ENCODE measurements at regions not wholly inside any gene's neighbourhood (a gene's known extent, or its start where the extent isn't known, plus 50 kb on each side); places are given as distances from the start of the nearest gene placed in this dataset.

DNA sequence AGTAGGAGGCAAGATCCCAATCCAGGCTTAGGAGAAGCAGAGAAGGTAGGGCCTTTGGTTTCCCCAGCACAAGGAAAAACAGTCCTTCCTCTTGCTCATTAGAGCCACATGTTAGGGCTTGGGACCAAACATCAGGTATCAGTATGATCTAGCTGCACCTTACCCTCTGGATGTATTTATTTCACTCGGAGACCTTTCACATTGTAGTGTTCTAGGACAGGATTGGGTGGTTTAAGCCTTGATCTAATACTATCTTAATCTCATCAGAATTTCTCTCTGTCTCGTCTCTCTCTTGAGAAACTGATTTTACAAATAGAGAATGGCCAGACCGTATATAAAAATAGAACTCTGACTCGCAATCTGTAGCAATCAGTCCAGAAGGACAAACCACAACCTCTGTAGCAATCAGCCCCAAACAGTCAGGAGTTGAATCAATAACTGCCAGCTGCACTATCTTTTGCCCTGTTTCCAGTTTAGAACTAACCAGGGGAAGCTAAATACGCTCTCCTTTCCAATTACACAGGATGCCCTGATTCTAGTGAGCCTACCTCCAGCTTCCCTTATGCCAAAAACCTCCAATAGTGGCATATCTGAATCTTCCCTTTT is 207.1 kb downstream of the TDRD15 start:
- Histone ChIP-seq H3K4me1 (peaks cover 0 to 6% (median 0%) of the 10 kb centered on the region in 4 donors), H3K4me3 (no peak overlapping the region), H3K9me3 (no peaks in the 10 kb centered on the region), H3K36me3 (no peaks in the 10 kb centered on the region), H3K27me3 (no peaks in the 10 kb centered on the region), H3K27ac (no peak overlapping the region)
- no peak for DNase-seq
- TF ChIP-seq, protein P1, sequence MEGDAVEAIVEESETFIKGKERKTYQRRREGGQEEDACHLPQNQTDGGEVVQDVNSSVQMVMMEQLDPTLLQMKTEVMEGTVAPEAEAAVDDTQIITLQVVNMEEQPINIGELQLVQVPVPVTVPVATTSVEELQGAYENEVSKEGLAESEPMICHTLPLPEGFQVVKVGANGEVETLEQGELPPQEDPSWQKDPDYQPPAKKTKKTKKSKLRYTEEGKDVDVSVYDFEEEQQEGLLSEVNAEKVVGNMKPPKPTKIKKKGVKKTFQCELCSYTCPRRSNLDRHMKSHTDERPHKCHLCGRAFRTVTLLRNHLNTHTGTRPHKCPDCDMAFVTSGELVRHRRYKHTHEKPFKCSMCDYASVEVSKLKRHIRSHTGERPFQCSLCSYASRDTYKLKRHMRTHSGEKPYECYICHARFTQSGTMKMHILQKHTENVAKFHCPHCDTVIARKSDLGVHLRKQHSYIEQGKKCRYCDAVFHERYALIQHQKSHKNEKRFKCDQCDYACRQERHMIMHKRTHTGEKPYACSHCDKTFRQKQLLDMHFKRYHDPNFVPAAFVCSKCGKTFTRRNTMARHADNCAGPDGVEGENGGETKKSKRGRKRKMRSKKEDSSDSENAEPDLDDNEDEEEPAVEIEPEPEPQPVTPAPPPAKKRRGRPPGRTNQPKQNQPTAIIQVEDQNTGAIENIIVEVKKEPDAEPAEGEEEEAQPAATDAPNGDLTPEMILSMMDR (IDR thresholded peaks at IDR 0.05): no peak
- no peak for TF ChIP-seq POLR2AphosphoS5 (IDR thresholded peaks at IDR 0.05)
- no peak for TF ChIP-seq POLR2A (IDR thresholded peaks at IDR 0.05)
- TF ChIP-seq EP300 (IDR thresholded peaks at IDR 0.05): no peak
- intact Hi-C loops (cut with DNase I; ENCODE audit: low total_unique reads): no loop called here
- 41 to 66% (median 49%) methylated on average over 5 of the region's 5 CpGs for WGBS, 5 donors

GRCh38 chr2:21331625-21332370 is 208.0 kb downstream of the TDRD15 start:
- peaks cover 0 to 6% (median 0%) of the 10 kb centered on the region in 4 donors for H3K4me1 ChIP-seq
- intact Hi-C loops (cut with DNase I; ENCODE audit: low total_unique reads): no loop called here
- no peak for TF ChIP-seq POLR2AphosphoS5 (IDR thresholded peaks at IDR 0.05)
- TF ChIP-seq, protein P1 (IDR thresholded peaks at IDR 0.05): no peak
- TF ChIP-seq EP300 (IDR thresholded peaks at IDR 0.05): no peak
- no peak for TF ChIP-seq POLR2A (IDR thresholded peaks at IDR 0.05)
- no peaks in the 10 kb centered on the region for H3K36me3 ChIP-seq
- no peak overlapping the region for H3K4me3 ChIP-seq
- no peaks in the 10 kb centered on the region for H3K27me3 ChIP-seq
- 76 to 84% (median 79%) methylated on average over 3 of the region's 3 CpGs for WGBS, 5 donors
- H3K9me3 ChIP-seq: no peaks in the 10 kb centered on the region
- no peak overlapping the region for H3K27ac ChIP-seq
- DNase-seq: no peak

GRCh38 chr2:21332993-21333625 is 209.3 kb downstream of the TDRD15 start:
- Histone ChIP-seq H3K27ac (no peak overlapping the region), H3K36me3 (no peaks in the 10 kb centered on the region), H3K4me1 (peaks cover 0 to 6% (median 0%) of the 10 kb centered on the region in 4 donors), H3K4me3 (no peak overlapping the region), H3K9me3 (no peaks in the 10 kb centered on the region), H3K27me3 (no peaks in the 10 kb centered on the region)
- no peak for DNase-seq
- intact Hi-C loops (cut with DNase I; ENCODE audit: low total_unique reads): no loop called here
- TF ChIP-seq POLR2A (IDR thresholded peaks at IDR 0.05): no peak
- TF ChIP-seq, protein P1 (IDR thresholded peaks at IDR 0.05): no peak
- no peak for TF ChIP-seq POLR2AphosphoS5 (IDR thresholded peaks at IDR 0.05)
- no peak for TF ChIP-seq EP300 (IDR thresholded peaks at IDR 0.05)
- 58 to 79% (median 67%) methylated on average over 5 of the region's 5 CpGs for WGBS, 5 donors

GRCh38 chr2:21333684-21334083 is 209.9 kb downstream of the TDRD15 start:
- WGBS, 5 donors: 45 to 58% (median 51%) methylated on average over 2 of the region's 2 CpGs
- Histone ChIP-seq H3K27ac (no peak overlapping the region), H3K9me3 (no peaks in the 10 kb centered on the region), H3K4me3 (no peak overlapping the region), H3K4me1 (peaks cover 0 to 6% (median 0%) of the 10 kb centered on the region in 4 donors), H3K27me3 (no peaks in the 10 kb centered on the region), H3K36me3 (no peaks in the 10 kb centered on the region)
- no peak for DNase-seq
- TF ChIP-seq POLR2AphosphoS5 (IDR thresholded peaks at IDR 0.05) (no peak), POLR2A (IDR thresholded peaks at IDR 0.05) (no peak), EP300 (IDR thresholded peaks at IDR 0.05) (no peak)
- TF ChIP-seq, protein P1 (IDR thresholded peaks at IDR 0.05): no peak
- intact Hi-C loops (cut with DNase I; ENCODE audit: low total_unique reads): no loop called here
